Right lobe of liver (tissue), 4 donors: ENCODE measurements at regions not wholly inside any gene's neighbourhood (a gene's known extent, or its start where the extent isn't known, plus 50 kb on each side); places are given as distances from the start of the nearest gene placed in this dataset.

Experiments
- CTCF ChIP-seq, 4 donors: fragments of 200-600 bp in 3 of 4; fragments of 450-650 bp in 1 of 4; IDR thresholded peaks; one replicate each; pipeline versions ENCODE4 v1.5.1 to v1.8.0; 2016 to 2022; ENCODE audit warnings: antibody characterized with exemption in 4 of 4, mild to moderate bottlenecking in 2 of 4
- POLR2A ChIP-seq: fragments of 450-650 bp; IDR thresholded peaks from one replicate; pipeline ENCODE4 v1.6.1; 2017; ENCODE audit warnings: antibody characterized with exemption, mild to moderate bottlenecking
- donor health status: DM: no; HTN: no; CAD: no.
- donor health status: DM: no; HTN: no; CAD: no.
- donor health status: DM: no; HTN: yes; CAD: no.

GRCh38 chr7:120190566-120190965 is 82.4 kb upstream of the KCND2 start:
- TF ChIP-seq POLR2A (no peak), CTCF (IDR thresholded peaks at IDR 0.05) (no peak)
